CD4-positive, alpha-beta T cell treated with Interferon gamma for 1 hour (primary cell): ENCODE measurements at regions not wholly inside any gene's neighbourhood (a gene's known extent, or its start where the extent isn't known, plus 50 kb on each side); places are given as distances from the start of the nearest gene placed in this dataset.

Experiments
- DNase-seq: peaks from one replicate; pipeline ENCODE4 v3.0.0-alpha.2; 2020

DNA sequence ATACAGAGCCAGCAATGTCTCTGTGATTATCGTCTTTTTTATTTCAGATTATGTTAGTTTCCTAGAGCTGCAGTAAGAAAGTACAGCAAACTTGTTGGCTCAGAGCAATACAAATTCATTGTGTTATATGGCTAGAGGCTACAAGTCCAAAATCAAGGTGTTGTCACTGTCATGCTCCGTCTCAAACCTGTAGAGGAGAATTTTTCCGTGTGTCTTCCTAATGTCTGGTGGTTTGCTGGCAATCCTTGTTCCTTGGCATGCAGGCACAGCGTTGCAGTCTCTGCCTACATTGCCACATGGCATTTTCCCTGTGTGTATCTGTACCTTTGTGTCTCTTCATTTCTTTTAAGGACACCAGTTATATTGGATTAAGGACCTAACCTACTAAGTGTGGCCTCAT, 244.4 kb downstream of the LRRIQ3 start:
- no peak for DNase-seq

DNA sequence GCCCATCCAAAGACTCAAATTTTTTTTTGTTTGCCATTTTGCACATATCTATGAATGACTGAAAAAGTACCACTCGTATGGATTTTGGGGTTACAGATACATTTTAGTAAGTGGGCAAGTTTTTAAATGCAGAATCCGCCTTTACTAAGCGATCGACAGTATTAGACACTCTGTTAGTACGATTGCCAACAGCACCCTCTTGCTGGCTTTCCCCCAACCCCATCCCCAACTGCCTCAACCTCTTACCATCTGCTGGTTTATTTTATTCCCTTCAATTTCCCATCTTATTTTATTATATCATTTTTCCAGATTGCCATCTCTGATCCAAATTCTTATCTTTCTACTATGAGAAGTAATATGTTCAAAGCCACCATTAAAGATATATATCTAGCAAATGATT, 244.8 kb downstream of the LRRIQ3 start:
- no peak for DNase-seq

DNA sequence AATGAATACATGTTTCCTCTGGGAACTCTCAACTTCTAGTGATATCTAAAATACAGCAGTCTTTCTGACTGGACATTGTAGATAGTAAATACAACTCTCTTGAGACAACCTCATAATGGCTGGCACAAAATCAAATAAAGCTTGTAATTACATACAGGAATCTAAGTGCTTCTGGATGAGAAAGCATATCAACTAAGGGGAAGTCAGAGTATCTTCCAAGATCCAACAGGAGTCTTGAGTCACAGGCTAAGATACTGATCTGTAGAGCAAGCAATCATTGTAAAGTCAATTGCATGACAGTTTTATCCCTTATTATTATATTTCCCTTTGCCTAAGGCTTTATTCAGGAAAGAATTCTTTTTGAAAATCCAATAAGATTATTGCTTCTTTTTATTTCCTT, 249.9 kb downstream of the LRRIQ3 start:
- no peak for DNase-seq

DNA sequence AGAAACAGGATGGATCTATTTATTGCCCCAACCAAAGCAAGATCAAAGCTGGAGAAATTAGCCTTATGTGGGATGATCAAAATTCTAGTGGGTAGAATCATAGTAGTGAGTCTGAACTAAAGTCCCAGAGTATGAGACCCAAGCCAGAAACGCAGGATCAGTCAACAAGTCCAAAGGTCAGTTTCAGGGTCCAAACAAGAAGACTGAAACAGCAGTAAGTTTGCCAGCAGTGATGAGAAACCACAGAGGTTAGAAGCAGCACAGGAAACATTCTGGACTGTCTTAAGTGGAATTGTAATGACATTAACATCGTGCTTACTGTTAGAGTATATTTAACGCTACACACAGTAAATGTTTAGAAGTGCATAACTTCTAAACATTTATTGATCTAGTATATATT, 251.0 kb downstream of the LRRIQ3 start:
- DNase-seq = no peak

DNA sequence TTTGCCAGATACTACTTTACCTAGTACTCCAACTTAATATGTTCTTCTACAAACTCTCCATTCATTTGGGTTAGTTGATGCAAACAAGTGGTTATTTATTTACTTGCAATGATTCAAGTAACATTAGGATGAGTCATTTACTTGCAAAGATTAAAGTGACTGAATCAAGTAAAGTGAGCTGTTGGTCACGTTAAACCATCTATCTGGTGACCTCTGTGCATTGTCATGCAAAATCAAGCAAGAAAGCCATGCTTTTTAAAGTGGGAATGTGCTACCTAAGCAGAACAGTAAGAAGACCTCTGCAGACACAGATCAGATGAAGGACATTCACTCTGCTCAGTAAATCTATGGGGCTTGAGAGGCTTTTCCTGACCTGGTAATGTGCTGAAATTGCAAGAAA, 254.7 kb downstream of the LRRIQ3 start:
- no peak for DNase-seq

DNA sequence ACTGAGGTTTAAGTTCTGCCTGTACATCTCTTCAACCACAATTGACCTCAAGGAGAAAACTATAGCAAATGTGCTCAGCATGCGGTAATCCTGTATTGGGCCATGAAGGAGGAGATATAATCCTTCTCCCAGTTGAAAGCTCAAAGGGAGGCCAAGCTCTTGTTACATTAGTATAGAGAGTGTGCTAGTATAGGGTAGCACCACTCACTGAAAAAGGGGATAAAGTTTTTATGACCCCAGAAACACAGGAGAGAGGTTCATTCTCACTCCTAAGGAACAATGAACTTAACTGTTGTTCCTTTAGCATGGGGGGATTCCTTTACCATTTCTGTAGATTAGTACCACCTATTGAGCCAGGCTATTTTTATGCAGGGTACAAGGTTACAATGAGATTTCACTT, 267.7 kb downstream of the LRRIQ3 start:
- no peak for DNase-seq

DNA sequence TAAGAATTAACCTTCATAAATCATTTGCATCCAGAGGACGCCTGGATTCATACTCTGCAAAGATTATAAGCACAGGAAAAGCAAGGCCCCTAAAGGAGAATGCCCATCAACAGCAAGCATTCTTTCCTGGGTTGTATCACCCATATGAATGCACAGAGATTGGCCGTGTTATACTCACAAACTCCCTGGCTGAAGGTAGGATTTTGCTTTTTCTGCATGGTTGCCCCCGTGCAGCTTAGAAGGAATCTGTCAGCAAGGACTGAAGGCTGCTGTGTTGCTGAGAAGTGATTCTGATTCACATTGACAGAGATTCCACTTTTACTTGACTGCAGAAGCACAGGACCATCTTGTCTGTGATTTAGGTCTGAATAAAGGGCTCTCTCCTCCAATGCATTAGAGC, 283.0 kb downstream of the LRRIQ3 start:
- no peak for DNase-seq

DNA sequence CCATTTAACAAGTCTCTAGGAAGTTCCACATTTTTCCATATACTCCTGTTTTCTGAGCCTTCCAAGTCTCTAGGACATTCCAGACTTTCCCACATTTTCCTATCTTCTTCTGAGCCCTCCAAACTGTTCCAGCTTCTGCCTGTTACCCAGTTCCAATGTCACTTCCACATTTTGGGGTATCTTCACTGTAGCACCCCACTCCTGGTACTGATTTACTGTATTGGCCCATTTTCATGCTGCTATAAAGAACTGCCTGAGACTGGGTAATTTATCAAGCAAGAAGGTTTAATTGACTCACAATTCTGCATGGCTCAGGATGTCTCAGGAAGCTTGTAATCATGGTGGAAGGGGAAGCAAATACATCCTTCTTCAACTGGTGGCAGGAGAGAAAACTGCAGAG, 285.0 kb downstream of the LRRIQ3 start:
- no peak for DNase-seq

DNA sequence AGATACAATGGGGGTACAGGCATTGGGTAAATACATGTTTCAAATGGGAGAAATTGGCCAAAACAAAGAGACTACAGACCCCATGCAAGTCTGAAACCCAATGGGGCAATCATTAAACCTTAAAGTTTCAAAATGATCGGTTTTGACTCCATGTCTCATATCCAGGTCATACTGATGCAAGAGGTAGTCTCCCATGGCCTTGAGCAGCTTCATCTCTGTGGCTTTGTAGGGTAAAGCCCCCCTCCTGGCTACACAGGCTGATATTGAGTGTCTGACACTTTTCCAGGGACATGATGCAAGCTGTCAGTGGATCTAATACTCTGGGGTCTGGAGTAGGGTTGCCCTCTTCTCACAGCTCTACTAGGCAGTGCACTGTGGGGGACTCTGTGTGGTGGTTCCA, 286.1 kb downstream of the LRRIQ3 start:
- DNase-seq = no peak

DNA sequence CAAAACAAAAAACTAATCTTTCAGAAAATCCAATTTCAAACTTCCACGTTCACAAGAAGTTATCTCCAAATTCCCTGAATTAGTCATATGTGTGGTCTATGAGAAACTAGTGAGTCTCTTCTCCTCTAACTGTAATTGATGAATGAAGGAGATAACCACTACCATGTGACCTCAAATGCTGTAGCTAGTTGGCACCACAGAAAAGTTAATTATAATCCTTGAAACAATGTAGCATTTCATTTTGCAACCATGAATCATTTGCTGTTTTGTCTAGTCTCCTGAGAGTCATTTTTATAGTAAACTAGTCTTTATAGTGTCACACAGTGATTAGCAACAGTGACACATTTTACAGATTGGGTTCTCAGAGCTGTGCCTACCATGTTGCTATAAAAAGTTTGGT, 287.5 kb downstream of the LRRIQ3 start:
- no peak for DNase-seq

DNA sequence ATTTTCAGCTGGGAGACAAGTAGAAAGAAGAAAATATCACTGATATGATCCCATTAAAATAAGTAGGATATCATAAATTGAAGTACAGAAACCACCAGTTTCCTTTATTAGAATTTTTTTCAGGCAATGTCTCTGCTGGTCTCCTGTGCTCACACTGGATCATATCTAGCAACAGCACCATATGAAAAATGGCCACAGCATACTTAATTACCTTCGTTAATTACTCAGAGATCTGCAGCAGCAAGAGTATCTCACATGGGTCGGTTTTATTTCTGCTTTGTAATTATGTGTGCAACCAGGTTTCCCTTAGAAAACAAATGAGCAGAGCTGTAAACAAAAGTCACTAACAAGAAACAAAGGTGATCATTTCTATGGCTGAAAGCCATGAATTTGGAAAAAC, 287.9 kb downstream of the LRRIQ3 start:
- DNase-seq = no peak

DNA sequence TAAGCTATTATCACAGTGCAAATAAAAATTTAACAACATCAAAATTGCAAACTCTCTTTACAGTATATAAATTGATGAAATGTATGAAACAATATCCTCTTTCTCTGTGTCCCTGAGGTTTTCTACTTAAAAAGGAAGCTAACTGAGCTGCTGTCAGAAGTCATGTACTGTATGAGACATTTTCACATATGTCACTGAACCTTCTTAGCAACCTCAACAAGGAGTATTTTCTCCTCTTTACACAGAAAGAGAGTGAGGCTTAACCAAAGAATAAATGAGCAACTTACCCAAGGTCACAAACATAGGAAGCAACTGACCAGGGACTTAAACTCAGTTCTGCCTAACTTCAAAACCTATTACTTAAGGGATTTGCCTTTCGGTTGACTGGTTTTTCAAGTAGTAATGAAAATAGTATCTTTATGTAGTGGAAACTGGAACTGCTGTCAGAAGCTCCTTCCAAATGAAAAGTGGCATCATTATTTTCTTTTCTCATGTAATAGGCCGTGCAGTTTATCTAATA, 288.9 kb downstream of the LRRIQ3 start:
- no peak for DNase-seq

DNA sequence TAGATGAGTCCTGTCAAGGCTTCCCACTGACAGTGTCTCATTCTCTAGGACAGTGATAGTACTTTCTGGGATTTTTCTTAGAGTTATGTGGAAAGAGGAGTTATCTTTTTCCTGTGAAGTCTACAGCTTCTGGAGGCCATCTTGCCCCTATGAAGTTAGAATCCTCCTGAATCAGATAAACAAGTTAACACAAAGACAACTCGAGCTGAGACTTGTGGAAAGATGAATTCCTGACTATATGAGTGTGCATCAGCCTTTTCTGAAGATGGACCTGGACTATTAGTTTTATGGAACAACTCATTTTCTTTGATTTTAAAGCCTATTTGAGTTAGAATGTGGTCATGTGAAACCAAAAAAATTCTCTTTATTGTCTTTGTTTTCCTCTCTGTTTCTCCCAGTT, 290.9 kb downstream of the LRRIQ3 start:
- no peak for DNase-seq

DNA sequence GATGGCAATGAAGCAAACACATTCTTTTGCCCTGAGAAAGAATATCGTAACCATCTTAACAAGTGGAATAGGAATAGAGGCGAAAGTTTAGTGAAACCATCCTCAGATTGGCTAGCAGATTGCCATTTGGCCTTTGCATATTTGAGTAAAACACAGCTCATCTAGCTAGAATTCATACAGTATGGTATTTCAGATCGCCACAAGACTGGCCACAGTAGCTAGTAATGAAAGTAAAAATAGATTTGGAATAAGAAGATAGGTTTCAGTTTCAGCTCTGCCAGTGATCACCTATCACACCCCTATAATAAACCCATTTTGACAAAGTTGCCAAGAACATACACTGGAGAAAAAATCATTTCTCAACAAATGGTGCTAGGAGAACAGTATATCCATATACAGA, 294.9 kb downstream of the LRRIQ3 start:
- no peak for DNase-seq

DNA sequence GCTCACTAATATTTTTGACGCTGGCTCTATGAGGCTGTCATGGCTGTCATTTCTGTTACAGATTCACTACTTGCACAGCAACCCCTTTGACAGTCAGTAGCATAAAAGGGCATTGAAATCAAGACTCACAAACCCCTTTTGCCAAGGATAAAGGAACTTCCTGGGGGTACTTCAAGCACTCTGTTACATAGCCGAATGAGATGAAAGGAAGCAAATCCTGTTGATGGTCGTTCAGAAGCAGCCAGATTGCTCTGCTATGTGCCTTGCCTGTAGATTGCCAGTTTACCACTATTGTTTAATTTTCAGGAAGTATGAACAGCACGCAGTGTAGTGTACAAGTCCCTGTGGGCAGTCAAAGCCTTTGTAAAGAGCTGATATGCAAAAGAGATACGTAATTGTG, 296.2 kb downstream of the LRRIQ3 start:
- DNase-seq = no peak

DNA sequence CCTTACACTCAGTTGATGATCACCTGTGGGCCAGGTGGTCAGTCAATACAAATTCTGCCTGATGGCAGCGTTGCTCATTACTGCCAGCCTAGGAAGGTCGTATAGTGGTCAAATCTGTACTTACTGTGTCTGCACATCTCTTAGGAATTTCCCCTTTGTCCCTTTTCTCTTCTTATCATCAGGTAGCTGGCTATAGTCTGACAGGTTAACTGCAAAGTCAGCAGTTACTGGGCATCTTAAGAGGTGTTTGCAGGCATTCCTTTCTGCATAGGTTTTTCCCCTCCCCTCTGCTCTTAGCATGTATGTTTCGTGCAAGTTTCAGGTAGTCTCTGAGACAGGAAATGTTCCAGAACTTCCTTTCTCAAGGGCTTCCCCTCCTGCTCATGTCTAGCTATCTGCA, 298.7 kb downstream of the LRRIQ3 start:
- no peak for DNase-seq

DNA sequence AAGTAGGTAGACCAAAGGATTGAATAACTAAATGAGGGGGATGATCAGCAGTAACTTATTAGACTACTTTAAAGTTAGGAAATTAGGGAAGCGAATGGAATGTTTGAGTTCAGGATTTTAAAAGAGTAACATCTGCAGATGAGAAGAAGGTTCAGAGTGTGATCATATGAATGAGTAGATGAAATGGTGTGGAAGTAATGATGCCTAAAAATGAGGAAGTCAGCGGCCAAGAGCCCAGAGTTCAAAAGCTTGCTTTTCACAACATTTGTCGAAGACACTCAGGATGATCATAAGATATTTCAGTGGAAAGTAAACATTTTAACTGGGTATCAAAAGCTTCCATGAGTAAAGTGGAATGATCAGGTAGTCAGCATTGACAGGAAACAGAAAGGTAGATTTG, 299.4 kb downstream of the LRRIQ3 start:
- DNase-seq = no peak

DNA sequence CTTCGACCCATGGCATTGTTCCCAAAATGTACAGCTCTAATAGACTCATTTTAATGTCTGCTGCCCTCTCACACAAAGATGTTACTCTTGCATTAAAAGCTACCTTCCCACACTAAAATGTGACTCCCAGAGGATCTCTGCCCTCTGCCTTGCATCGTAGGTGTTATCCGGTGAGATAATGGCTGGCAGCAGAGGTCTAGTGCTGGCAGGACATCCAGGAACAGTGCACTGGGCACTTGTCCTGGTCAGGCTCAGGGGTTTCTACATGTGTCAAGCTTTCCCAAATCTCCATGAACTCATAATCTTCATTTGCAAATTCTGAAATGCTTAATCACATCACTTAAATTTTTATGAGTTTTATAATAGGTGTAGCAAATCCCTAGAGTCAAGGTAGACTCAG, 310.6 kb downstream of the LRRIQ3 start:
- DNase-seq = no peak

DNA sequence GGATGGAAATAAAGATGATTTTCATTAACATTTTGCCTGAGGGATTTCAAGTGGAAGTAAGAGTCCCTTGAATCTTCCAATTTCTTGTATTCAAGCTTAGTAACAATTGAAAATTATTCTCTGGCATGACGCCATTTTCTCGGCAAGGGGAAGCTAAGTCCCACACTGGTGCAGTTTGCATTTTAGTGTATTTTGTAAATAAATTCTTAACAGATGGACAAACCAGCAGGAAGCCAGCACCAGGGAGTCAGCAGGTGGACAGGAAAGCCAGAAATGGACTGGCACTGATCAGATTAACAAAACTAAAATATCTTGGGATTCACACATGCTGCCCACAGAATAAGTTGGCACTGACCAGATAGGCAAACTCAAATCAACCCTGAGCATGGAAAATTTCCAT, 311.3 kb downstream of the LRRIQ3 start:
- no peak for DNase-seq

DNA sequence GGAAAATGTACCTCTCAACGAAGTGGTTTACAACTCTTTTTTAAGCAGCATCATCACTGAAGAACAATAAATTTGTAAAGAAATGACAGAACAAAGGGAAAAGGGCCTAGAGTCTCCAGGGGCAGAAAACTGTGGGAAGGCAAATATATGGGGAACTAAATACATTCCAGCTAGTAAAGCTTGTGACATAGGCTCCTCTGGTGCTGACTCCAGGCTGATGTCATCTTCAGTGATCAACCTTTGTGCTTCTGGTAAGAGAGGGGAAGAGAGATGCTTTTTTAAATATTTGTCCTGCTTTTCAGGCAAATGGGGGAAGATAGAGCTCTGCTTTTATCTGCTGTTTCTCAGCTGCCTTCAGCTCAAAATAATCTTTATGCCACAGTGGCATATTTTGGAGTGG, 323.2 kb downstream of the LRRIQ3 start:
- no peak for DNase-seq

DNA sequence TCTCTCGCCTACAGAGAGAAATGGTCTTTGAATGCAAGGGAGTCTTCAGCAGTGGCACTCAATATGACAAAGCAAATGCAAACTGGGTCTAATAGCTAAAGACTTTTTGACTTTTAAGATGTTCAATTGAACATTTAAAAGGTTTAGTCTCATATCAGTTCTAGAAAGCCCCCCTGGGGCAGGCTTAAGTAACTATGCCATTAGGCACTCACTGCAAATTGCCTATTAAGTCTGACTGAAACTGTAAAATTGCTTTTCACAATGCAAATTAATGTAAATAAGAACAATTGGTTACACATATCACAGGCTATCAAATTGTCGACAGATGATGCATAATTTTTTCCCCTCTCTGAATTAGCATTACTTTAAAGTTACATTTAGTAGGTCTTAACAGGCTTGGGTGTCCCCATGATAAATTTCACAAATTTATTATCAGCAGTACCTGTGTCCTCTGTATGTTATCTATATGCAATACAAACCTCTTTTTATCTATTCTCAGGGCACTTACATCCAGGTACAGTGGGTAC, 329.1 kb downstream of the LRRIQ3 start:
- no peak for DNase-seq

DNA sequence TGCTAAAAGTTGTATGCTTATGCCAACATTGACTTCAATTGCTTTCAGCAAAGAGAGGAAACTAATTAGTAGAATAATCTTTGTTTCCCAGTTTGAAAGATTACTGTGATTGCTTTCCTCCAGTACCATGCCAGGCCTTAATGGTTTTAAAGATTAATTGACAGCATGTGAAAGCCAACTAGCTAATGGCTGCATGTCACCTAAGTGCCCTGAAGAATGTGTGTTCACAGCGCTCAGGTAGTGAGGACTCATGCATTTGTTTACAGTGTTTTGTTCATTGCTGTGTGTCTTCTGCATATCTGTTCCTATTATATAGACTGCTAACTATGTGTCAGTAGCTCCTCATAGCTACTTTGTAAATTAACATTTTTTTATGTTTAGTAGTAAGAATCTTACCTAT, 335.6 kb downstream of the LRRIQ3 start:
- no peak for DNase-seq

DNA sequence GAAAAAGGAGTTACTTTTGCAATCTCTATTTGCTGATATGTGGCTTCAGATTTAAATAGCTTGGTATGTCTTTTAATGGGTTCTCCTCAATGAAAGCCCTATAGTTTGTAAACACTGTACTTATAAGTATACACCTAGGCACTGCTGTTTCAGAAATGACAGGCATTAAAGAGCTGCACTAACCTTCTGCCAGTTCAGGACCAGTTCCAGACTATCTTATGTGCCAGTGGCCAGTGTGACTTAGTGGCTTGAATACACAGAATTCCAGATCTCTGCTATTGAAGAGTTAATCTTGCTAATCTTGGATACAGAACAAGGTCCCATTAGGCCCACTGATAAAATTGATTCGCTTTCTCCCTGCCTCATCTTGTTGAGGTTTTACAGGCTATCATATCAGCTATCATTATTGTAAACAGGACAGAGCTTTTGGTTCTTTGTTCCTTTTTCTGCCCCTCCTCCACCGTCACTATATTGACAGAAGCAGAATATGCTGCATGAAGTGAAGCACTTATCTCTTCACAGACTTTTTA, 337.5 kb downstream of the LRRIQ3 start:
- no peak for DNase-seq

DNA sequence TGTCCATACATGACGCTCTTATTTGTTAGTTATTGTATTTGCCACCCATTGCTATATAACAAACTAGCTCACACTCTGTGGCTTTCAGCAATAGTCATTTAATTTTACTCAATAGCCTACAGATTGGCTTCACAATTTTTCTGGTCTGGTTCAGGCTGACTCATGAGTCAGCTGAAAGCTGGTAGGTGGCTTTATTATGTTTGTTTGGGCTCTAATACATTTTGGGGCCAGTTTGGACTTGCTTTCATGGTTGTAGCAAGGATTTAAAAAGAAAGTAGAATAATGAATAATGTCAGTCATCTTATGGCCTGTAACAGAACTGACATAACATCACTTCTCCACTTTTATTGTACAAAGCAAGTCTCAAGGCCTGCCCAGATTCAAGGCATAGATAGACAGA, 338.7 kb downstream of the LRRIQ3 start:
- DNase-seq = no peak

DNA sequence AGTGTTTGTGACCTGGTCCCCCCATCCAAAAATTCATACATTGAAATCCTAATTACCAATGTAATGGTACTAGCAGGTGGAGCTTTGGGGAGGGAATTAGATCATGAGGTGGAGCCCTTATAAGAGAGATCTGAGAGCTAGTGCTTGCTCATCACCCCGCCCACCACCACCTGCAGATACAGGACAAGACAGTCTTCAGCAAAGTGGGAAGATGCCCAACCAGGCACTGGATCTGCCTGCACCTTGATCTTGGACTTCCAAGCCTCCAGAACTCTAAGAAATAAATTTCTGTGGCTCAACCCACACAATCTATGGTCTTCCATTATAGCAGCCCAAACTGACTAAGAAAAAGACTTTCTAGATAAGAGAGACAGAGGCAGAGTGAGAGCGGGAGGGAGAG, 343.4 kb downstream of the LRRIQ3 start:
- no peak for DNase-seq

DNA sequence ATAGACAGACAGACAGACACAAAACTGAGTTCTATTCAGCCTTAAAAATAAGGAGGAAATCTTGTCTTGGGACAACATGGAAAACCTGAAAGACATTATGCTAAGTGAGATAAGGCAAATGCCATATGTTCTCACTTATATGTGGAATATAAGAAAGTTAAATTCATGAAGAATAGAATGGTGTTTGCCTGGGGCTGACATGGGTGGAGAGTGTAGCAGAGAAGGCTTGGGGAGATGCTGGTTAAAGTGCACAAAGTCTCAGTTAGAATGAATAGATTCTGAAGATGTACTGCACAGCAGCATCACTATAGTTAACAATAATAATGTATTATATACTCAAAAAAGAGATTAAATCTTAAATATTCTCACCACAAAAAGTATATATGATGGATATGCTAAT, 355.5 kb downstream of the LRRIQ3 start:
- no peak for DNase-seq
